GM21619 (cell line): ENCODE measurements at regions not wholly inside any gene's neighbourhood (a gene's known extent, or its start where the extent isn't known, plus 50 kb on each side); places are given as distances from the start of the nearest gene placed in this dataset.
"Not testable (repeated sequence)": the region's sequence is repeated elsewhere in the genome, so short reads cannot be mapped to it uniquely, and the experiment has no call there.

Experiments used
- ATAC-seq: cut with Tn5 transposase; IDR thresholded peaks from one replicate; pipeline ENCODE4 v1.9.1; 2021; ENCODE audit not compliant: unreplicated experiment

DNA sequence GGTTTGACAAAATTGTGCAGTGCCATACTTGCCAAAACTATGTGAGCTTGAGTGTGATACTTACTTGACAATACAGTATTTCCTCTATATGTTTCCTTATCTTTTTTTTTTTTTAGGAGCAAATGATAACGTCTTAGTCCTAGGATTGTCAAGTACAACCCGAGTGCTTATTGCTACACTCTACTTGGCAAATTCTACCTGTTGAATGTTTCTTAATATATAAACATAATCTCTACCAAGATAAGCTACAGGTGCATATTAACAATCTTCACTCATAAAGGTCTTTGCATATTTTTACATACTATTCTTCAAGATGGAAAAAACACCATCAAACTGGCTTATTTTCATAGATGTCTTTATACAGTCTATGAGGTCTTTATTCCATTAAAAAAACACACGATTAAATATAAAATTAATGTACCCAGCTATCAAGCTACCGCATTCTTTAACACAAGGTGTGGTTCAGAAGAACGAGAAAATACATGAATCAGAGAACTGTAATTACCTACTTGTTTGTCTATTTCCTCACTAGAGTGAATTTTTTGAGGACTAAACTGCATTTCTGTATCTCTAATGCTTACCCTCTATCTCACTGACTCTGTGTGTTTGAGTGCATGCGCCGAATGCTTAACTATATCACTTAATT, 76.1 kb upstream of the PDSS1 start:
- ATAC-seq = no peak

GRCh38 chr10:26621889-26622711, 75.4 kb upstream of the PDSS1 start:
- peak; percentile 58 for ATAC-seq

DNA sequence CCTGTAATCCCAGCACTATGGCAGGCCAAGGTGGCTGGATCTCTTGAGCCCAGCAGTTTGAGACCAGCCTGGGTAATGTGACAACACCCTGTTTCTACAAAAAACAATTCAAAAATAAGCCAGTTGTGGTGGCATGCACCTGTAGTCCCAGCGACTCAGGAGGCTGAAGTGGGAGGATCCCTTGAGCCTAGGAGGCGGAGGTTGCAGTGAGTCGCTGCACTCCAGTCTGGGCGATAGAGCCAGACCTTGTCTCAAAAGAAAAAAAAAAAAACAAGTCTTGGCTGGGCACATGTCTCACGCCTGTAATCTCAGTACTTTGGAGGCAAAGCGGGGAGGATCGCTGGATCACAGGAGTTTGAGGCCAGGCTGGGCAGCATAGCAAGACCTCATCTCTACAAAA, 74.6 kb upstream of the PDSS1 start:
- no peak for ATAC-seq

DNA sequence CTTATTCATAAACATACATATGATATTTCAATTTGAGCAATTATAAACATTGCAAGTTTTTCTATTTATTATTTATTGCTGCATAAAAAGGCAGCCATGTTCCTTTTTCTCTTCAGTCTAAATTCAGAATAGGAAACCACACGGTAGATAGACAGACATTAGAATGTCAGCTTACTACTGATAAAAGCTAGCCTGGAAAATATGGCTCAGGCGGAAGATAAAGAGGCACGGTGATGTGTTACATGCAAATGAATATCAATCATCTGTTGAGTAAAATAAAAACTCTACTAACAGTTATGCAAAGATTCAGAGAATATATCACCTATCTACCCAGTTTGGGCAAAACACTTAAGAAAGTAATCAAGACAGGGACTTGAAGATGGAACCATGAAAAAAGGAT, 73.5 kb upstream of the PDSS1 start:
- no peak for ATAC-seq

DNA sequence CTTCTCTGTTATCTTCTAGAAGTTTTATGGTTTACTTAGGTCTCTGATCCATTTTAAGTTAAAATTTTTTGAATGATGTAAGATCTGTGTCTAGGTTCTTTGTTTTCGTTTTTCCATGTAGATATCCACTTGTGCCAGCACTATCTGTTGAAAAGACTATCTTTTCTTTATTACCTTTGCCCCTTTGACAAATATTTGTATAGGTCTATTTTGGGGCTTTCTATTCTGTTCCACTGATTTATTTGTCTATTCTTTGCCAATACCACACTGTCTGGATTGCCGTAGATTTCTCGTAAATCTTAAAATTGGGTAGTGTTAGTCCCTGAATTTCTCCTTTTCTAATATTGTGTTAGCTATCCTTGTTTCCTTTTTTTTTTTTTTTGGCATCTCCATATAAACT, 71.4 kb upstream of the PDSS1 start:
- no peak for ATAC-seq

- no peak for ATAC-seq
Measured at GRCh38 chr10:26627324-26627723, 70.2 kb upstream of the PDSS1 start.

GRCh38 chr10:26628395-26628794, 69.1 kb upstream of the PDSS1 start:
- ATAC-seq = peak; percentile 74

GRCh38 chr10:26632171-26632570, 65.3 kb upstream of the PDSS1 start:
- not testable (repeated sequence) for ATAC-seq

- not testable (repeated sequence) for ATAC-seq
Measured at GRCh38 chr10:26634111-26634510, 63.4 kb upstream of the PDSS1 start.

GRCh38 chr10:26637521-26638275, 59.8 kb upstream of the PDSS1 start:
- no peak for ATAC-seq

GRCh38 chr10:26640391-26640790, 57.1 kb upstream of the PDSS1 start:
- no peak for ATAC-seq

DNA sequence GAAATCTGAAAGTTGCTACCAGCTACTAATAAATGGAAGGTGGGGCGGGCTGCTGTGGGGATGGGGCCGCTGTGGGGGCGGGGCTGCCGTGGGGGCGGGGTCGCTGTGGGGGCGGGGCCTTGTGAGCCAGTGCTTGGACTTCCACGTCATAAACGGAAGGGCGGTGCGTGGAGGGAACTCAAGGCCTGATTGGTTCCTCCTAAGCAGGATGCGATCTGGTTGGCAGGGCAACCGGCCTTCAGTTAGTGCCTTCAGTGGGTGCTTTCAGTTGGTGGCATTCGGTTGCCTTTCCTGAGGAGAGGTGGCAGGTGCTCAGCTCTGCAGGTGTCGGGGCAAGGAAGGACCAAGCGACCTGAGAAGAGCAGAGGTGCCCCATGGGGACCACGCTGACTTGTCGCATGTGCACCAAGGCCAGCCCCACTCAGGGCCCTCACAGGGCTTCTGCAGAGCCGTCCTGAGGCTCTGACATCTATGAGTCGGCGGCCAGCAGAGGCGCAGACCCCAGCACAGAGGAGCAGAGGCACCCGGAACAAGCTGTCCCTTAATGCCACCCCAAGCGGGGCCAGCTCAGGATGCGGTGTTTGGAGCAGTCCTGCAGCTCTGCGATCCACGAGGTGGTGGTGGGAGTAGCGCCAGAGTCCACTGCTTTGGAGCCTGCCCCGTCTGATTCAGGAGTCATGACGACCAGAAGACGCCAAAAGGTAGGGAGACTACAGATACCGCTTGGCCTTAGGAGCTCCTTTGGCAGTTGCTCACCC, 54.4 kb upstream of the PDSS1 start:
- ATAC-seq = no peak

GRCh38 chr10:26647602-26648244, 49.8 kb upstream of the PDSS1 start:
- ATAC-seq = no peak
